ENCODE measurements at regions not wholly inside any gene's neighbourhood (a gene's known extent, or its start where the extent isn't known, plus 50 kb on each side); places are given as distances from the start of the nearest gene placed in this dataset.

- H2BK20ac ChIP-seq (ENCODE audit: low read length), result no peak overlapping the region
- peak in 1 of 2 experiments; percentile 25 for DNase-seq (ENCODE audit: low read depth in 1 of 2, low spot score in 2 of 2)
- H3K4me1 ChIP-seq (replicated peaks in 1 of 4; ENCODE audit: control insufficient read depth in 3 of 4, insufficient read depth in 4 of 4, low read length in 3 of 4), result peaks cover 0 to 3% (median 0%) of the 10 kb centered on the region in 4 experiments; a peak in 1 of 7 replicates
- TF ChIP-seq BCL11A (IDR thresholded peaks at IDR 0.05; ENCODE audit: low read depth in 2 of 2, low read length in 2 of 2) (peak in 1 of 2 experiments; percentile 92), SP2 (IDR thresholded peaks at IDR 0.05; ENCODE audit: low read length) (no peak), POU5F1 (IDR thresholded peaks at IDR 0.05; ENCODE audit: low read depth, low read length) (peak; percentile 95), SP4 (IDR thresholded peaks at IDR 0.05; ENCODE audit: low read length) (no peak), TCF12 (IDR thresholded peaks at IDR 0.05; ENCODE audit: low read depth, low read length) (peak; percentile 88), CBX5 (IDR thresholded peaks at IDR 0.05; ENCODE audit: low read depth, low read length) (no peak), EZH2 (IDR thresholded peaks at IDR 0.05; ENCODE audit: low read depth, low read length, severe bottlenecking) (no peak), SP1 (IDR thresholded peaks at IDR 0.05; ENCODE audit: low read depth, low read length) (peak; percentile 73; the same call in 1 of the 2 replicates), MAFK (IDR thresholded peaks at IDR 0.05; ENCODE audit: low read depth, low read length) (peak; percentile 4; the same call in 1 of the 2 replicates), EP300 (IDR thresholded peaks at IDR 0.05; ENCODE audit: borderline replicate concordance in 1 of 2, low read depth in 2 of 2, low read length in 2 of 2) (peak in 1 of 2 experiments; percentile 83; a peak in 2 of 3 replicates), NRF1 (IDR thresholded peaks at IDR 0.05; ENCODE audit: low read depth, low read length) (no peak), HDAC6 (IDR thresholded peaks at IDR 0.05; ENCODE audit: low read depth, low read length) (no peak), HDAC2 (IDR thresholded peaks at IDR 0.05; ENCODE audit: borderline replicate concordance in 1 of 2, low read depth in 2 of 2, low read length in 2 of 2) (0 out of 4 replicates have a peak, but pooled peaks of 1 of the 2 experiments have one; percentile 43), YY1 (IDR thresholded peaks at IDR 0.05; ENCODE audit: low read depth, low read length) (peak; percentile 66; the same call in 1 of the 2 replicates)
These were observed 110.2 kb upstream of the CDH2 start for GRCh38 chr18:28287146-28287545.

More at GRCh38 chr18:28287146-28287545, 110.2 kb upstream of the CDH2 start:
- 0 out of 8 replicates have a peak overlapping the region, but pooled peaks of 1 of the 4 experiments have one; percentile 18 for H3K4me3 ChIP-seq (ENCODE audit: extremely low read depth in 1 of 4, insufficient read depth in 2 of 4, low read depth in 3 of 4, low read length in 4 of 4)
- no peak overlapping the region for H4K91ac ChIP-seq (replicated peaks; ENCODE audit: insufficient read length, low read length)
- no peak overlapping the region for H2BK5ac ChIP-seq (ENCODE audit: low read depth, low read length)
- no peaks in the 10 kb centered on the region for H3K79me2 ChIP-seq (ENCODE audit: control insufficient read depth in 1 of 2, insufficient read depth in 2 of 2, low read length in 2 of 2)
- POLR2A ChIA-PET (ENCODE audit: partially characterized antibody), result no interaction called here
- no peak overlapping the region for H3K4me2 ChIP-seq (ENCODE audit: insufficient read depth in 1 of 2, low read depth in 2 of 2, low read length in 2 of 2)
- peaks cover 0 to 2% of the 10 kb centered on the region in 2 experiments; a peak in 1 of 4 replicates for H3K9me3 ChIP-seq (ENCODE audit: insufficient read depth in 2 of 2, low read depth in 1 of 2, low read length in 1 of 2)
- no peak overlapping the region for H3K4ac ChIP-seq (replicated peaks; ENCODE audit: insufficient read length, low read depth, low read length)
- no peak overlapping the region for H3K56ac ChIP-seq (replicated peaks; ENCODE audit: insufficient read length, low read depth, low read length)
- H3K23me2 ChIP-seq (ENCODE audit: low read depth, low read length), result no peaks in the 10 kb centered on the region
- H2BK15ac ChIP-seq (ENCODE audit: low read length), result no peak overlapping the region
- no peak overlapping the region for H4K5ac ChIP-seq (ENCODE audit: insufficient read length, low read depth, low read length)
- H3K36me3 ChIP-seq (ENCODE audit: control insufficient read depth in 2 of 4, insufficient read depth in 4 of 4, low read length in 3 of 4), result no peaks in the 10 kb centered on the region
- CTCF ChIA-PET (ENCODE audit: partially characterized antibody), result no interaction called here
- no peak overlapping the region for H3K18ac ChIP-seq (ENCODE audit: extremely low read depth, low read length)
- H3K9ac ChIP-seq (replicated peaks in 1 of 4; ENCODE audit: extremely low read depth in 1 of 4, low read depth in 3 of 4, low read length in 3 of 4), result no peak overlapping the region
- no peak overlapping the region for H3K27ac ChIP-seq (ENCODE audit: low read depth, low read length)
- no peak overlapping the region for H4K8ac ChIP-seq (ENCODE audit: extremely low read depth, insufficient read depth, low read length)
- FAIRE-seq, result peak; percentile 89
- H2AK5ac ChIP-seq (ENCODE audit: low read depth, low read length), result no peak overlapping the region
- no peaks in the 10 kb centered on the region for H3K79me1 ChIP-seq (ENCODE audit: low read depth, low read length)
- no peak overlapping the region for H3K14ac ChIP-seq (ENCODE audit: insufficient read length)
- H2AFZ ChIP-seq (ENCODE audit: low read length), result no peak overlapping the region
- H3K23ac ChIP-seq (ENCODE audit: insufficient read length), result no peak overlapping the region
- peaks cover 9 to 23% (median 18%) of the 10 kb centered on the region in 4 experiments; a peak in 5 of 7 replicates for H3K27me3 ChIP-seq (replicated peaks in 1 of 4; ENCODE audit: control insufficient read depth in 3 of 4, extremely low read depth in 1 of 4, insufficient read depth in 3 of 4, low read length in 3 of 4)
- no peak overlapping the region for H2BK12ac ChIP-seq (ENCODE audit: low read depth, low read length)
- H4K20me1 ChIP-seq (replicated peaks in 1 of 2; ENCODE audit: control insufficient read depth in 1 of 2, insufficient read depth in 2 of 2, low read length in 2 of 2), result no peaks in the 10 kb centered on the region
- H2BK120ac ChIP-seq (replicated peaks; ENCODE audit: low read depth, low read length), result no peak overlapping the region
